Astrocyte (in vitro differentiated cells and primary cell): ENCODE measurements at regions not wholly inside any gene's neighbourhood (a gene's known extent, or its start where the extent isn't known, plus 50 kb on each side); places are given as distances from the start of the nearest gene placed in this dataset.

Source experiments
- DNase-seq: peaks from one replicate; pipeline ENCODE4 v3.0.0-alpha.2; 2010; ENCODE audit warnings: low read depth
- FAIRE-seq: peaks from 2 replicates; lab custom pipeline; 2011; peaks lifted over from hg19 to GRCh38; lab: Jason Lieb, UNC
- H2AFZ ChIP-seq: 2 replicates; pipeline ENCODE4 v1.6.0; 2012; ENCODE audit warnings: low read depth, low read length, inconsistent platforms
- H3K27ac ChIP-seq: 2 replicates; pipeline ENCODE4 v1.5.1; 2011; ENCODE audit warnings: low read depth, low read length, inconsistent platforms
- H3K27me3 ChIP-seq: 2 replicates; pipeline ENCODE4 v1.6.0; 2011; ENCODE audit warnings: low read length, inconsistent platforms; ENCODE audit not compliant: insufficient read depth
- H3K36me3 ChIP-seq: 2 replicates; pipeline ENCODE4 v1.5.1; 2011; ENCODE audit warnings: low read length, inconsistent platforms; ENCODE audit not compliant: insufficient read depth
- H3K4me1 ChIP-seq: 2 replicates; pipeline ENCODE4 v1.5.1; 2011; ENCODE audit warnings: low read length, inconsistent platforms; ENCODE audit not compliant: insufficient read depth
- H3K4me2 ChIP-seq: 2 replicates; pipeline ENCODE4 v1.6.0; 2012; ENCODE audit warnings: low read length, inconsistent platforms
- H3K4me3 ChIP-seq: 2 replicates; pipeline ENCODE4 v1.5.1; 2011; ENCODE audit warnings: low read depth, mild to moderate bottlenecking, low read length, inconsistent platforms; ENCODE audit not compliant: insufficient read depth
- H3K79me2 ChIP-seq: 2 replicates; pipeline ENCODE4 v1.6.0; 2012; ENCODE audit warnings: mild to moderate bottlenecking, low read length, inconsistent platforms; ENCODE audit not compliant: insufficient read depth
- H3K9ac ChIP-seq: 2 replicates; pipeline ENCODE4 v1.6.0; 2012; ENCODE audit warnings: mild to moderate bottlenecking, low read length, inconsistent platforms
- H3K9me3 ChIP-seq: 2 replicates; pipeline ENCODE4 v1.5.1; 2012; ENCODE audit warnings: low read depth, mild to moderate bottlenecking, low read length, inconsistent platforms; ENCODE audit not compliant: insufficient read depth
- H4K20me1 ChIP-seq: 2 replicates; pipeline ENCODE4 v1.6.0; 2012; ENCODE audit warnings: low read length, inconsistent platforms; ENCODE audit not compliant: insufficient read depth
- H3K27ac Mint-ChIP-seq: one replicate; pipeline ENCODE4 v1.8.0; 2021; ENCODE audit warnings: mild to moderate bottlenecking, mixed read lengths; ENCODE audit not compliant: unreplicated experiment
- H3K27me3 Mint-ChIP-seq: one replicate; pipeline ENCODE4 v1.8.0; 2021; ENCODE audit warnings: low read depth, mixed read lengths; ENCODE audit not compliant: unreplicated experiment
- H3K36me3 Mint-ChIP-seq: one replicate; pipeline ENCODE4 v1.8.0; 2021; ENCODE audit warnings: low read depth, mixed read lengths; ENCODE audit not compliant: unreplicated experiment
- H3K4me1 Mint-ChIP-seq: one replicate; pipeline ENCODE4 v1.8.0; 2021; ENCODE audit warnings: low read depth, mixed read lengths; ENCODE audit not compliant: unreplicated experiment
- H3K4me3 Mint-ChIP-seq: one replicate; pipeline ENCODE4 v1.8.0; 2021; ENCODE audit warnings: mild to moderate bottlenecking, moderate library complexity, mixed read lengths; ENCODE audit not compliant: unreplicated experiment
- H3K9me3 Mint-ChIP-seq: one replicate; pipeline ENCODE4 v1.8.0; 2021; ENCODE audit warnings: mild to moderate bottlenecking, mixed read lengths; ENCODE audit not compliant: unreplicated experiment
- CTCF ChIP-seq: IDR thresholded peaks from 2 replicates; pipeline ENCODE4 v1.5.1; 2011; ENCODE audit warnings: low read depth, mild to moderate bottlenecking, inconsistent platforms, low read length, moderate library complexity; ENCODE audit not compliant: insufficient read depth
- EZH2 ChIP-seq: IDR thresholded peaks from 2 replicates; pipeline ENCODE4 v1.6.1; 2012; ENCODE audit warnings: mild to moderate bottlenecking, low read length, inconsistent platforms; ENCODE audit not compliant: insufficient read depth

GRCh38 chr18:78898066-78898465 is 81.6 kb upstream of the SALL3 start:
- no peak overlapping the region for H3K9ac ChIP-seq
- no peaks in the 10 kb centered on the region for H3K36me3 ChIP-seq
- H3K4me1 Mint-ChIP-seq, result no peaks in the 10 kb centered on the region
- H3K4me3 Mint-ChIP-seq, result no peak overlapping the region
- no peaks in the 10 kb centered on the region for H3K4me1 ChIP-seq
- H3K27ac Mint-ChIP-seq, result no peak overlapping the region
- TF ChIP-seq EZH2 (no peak), CTCF (no peak)
- no peak overlapping the region for H3K4me2 ChIP-seq
- H3K9me3 ChIP-seq, result peaks cover 23% of the 10 kb centered on the region
- peaks cover 2% of the 10 kb centered on the region for H3K36me3 Mint-ChIP-seq
- no peak overlapping the region for H3K4me3 ChIP-seq
- H3K9me3 Mint-ChIP-seq, result peaks cover 39% of the 10 kb centered on the region
- no peaks in the 10 kb centered on the region for H4K20me1 ChIP-seq
- no peaks in the 10 kb centered on the region for H3K27me3 ChIP-seq
- H3K27ac ChIP-seq, result no peak overlapping the region
- peaks cover 7% of the 10 kb centered on the region for H3K27me3 Mint-ChIP-seq
- no peak for DNase-seq
- no peak for FAIRE-seq
- H2AFZ ChIP-seq, result no peak overlapping the region
- no peaks in the 10 kb centered on the region for H3K79me2 ChIP-seq

GRCh38 chr18:78898635-78899034 is 81.0 kb upstream of the SALL3 start:
- no peak for DNase-seq
- TF ChIP-seq CTCF, result no peak
- TF ChIP-seq EZH2, result no peak
- no peak overlapping the region for H3K4me2 ChIP-seq
- no peak overlapping the region for H3K27ac Mint-ChIP-seq
- H3K4me1 Mint-ChIP-seq, result no peaks in the 10 kb centered on the region
- H3K36me3 Mint-ChIP-seq, result peaks cover 2% of the 10 kb centered on the region
- no peaks in the 10 kb centered on the region for H3K27me3 ChIP-seq
- no peaks in the 10 kb centered on the region for H3K36me3 ChIP-seq
- no peak for FAIRE-seq
- H3K4me1 ChIP-seq, result no peaks in the 10 kb centered on the region
- H3K27me3 Mint-ChIP-seq, result peaks cover 7% of the 10 kb centered on the region
- no peak overlapping the region for H3K4me3 Mint-ChIP-seq
- no peaks in the 10 kb centered on the region for H4K20me1 ChIP-seq
- H3K4me3 ChIP-seq, result no peak overlapping the region
- H3K27ac ChIP-seq, result no peak overlapping the region
- H3K9me3 ChIP-seq, result peaks cover 21% of the 10 kb centered on the region
- H3K9ac ChIP-seq, result no peak overlapping the region
- H3K9me3 Mint-ChIP-seq, result peaks cover 42% of the 10 kb centered on the region
- no peaks in the 10 kb centered on the region for H3K79me2 ChIP-seq
- H2AFZ ChIP-seq, result no peak overlapping the region

GRCh38 chr18:78899241-78899640 is 80.4 kb upstream of the SALL3 start:
- Histone ChIP-seq H3K27ac (no peak overlapping the region), H3K4me3 (no peak overlapping the region), H3K4me1 (no peaks in the 10 kb centered on the region), H3K9me3 (peaks cover 16% of the 10 kb centered on the region), H3K79me2 (no peaks in the 10 kb centered on the region), H3K36me3 (no peaks in the 10 kb centered on the region), H3K9ac (no peak overlapping the region), H2AFZ (no peak overlapping the region), H3K27me3 (no peaks in the 10 kb centered on the region), H4K20me1 (no peaks in the 10 kb centered on the region), H3K4me2 (no peak overlapping the region)
- Mint-ChIP-seq H3K27me3 (peaks cover 7% of the 10 kb centered on the region), H3K36me3 (peaks cover 2% of the 10 kb centered on the region), H3K27ac (no peak overlapping the region), H3K9me3 (peaks cover 41% of the 10 kb centered on the region), H3K4me3 (no peak overlapping the region), H3K4me1 (no peaks in the 10 kb centered on the region)
- FAIRE-seq (no peak), DNase-seq (no peak)
- TF ChIP-seq CTCF (no peak), EZH2 (no peak)
